Subcutaneous abdominal adipose tissue (tissue), 5 donors: ENCODE measurements at regions not wholly inside any gene's neighbourhood (a gene's known extent, or its start where the extent isn't known, plus 50 kb on each side); places are given as distances from the start of the nearest gene placed in this dataset.
"Not testable (repeated sequence)": the region's sequence is repeated elsewhere in the genome, so short reads cannot be mapped to it uniquely, and the experiment has no call there.

Experiments
- H3K27ac ChIP-seq: one replicate; pipeline ENCODE4 v1.7.0; 2013; ENCODE audit warnings: low read depth, mild to moderate bottlenecking, inconsistent platforms, low read length, moderate library complexity
- H3K27me3 ChIP-seq, 5 donors: one replicate each; pipeline ENCODE4 v1.7.0; 2013; ENCODE audit warnings: low read length in 5 of 5, inconsistent platforms in 1 of 5; ENCODE audit not compliant: control insufficient read depth in 5 of 5, insufficient read depth in 4 of 5
- H3K36me3 ChIP-seq, 5 donors: one replicate each; pipeline ENCODE4 v1.7.0; 2013; ENCODE audit warnings: low read length in 5 of 5; ENCODE audit not compliant: control insufficient read depth in 5 of 5, insufficient read depth in 5 of 5
- H3K4me1 ChIP-seq, 5 donors: one replicate each; pipeline ENCODE4 v1.7.0; 2013; ENCODE audit warnings: low read length in 5 of 5, mild to moderate bottlenecking in 3 of 5, moderate library complexity in 1 of 5; ENCODE audit not compliant: control insufficient read depth in 5 of 5, insufficient read depth in 5 of 5
- H3K4me3 ChIP-seq, 5 donors: one replicate each; pipeline ENCODE4 v1.7.0; 2013; ENCODE audit warnings: low read length in 5 of 5, low read depth in 1 of 5
- H3K9ac ChIP-seq, 5 donors: one replicate each; pipeline ENCODE4 v1.7.0; 2013; ENCODE audit warnings: low read length in 5 of 5, mild to moderate bottlenecking in 4 of 5, moderate library complexity in 3 of 5
- H3K9me3 ChIP-seq, 5 donors: one replicate each; pipeline ENCODE4 v1.7.0; 2013; ENCODE audit warnings: low read length in 5 of 5; ENCODE audit not compliant: control insufficient read depth in 5 of 5
- donor health status: healthy.
- donor health status: healthy.
- donor health status: healthy.
- donor health status: healthy.
- donor health status: healthy.

GRCh38 chr4:55028196-55028595, 97.2 kb downstream of the KDR start:
- Histone ChIP-seq H3K9me3 (no peaks in the 10 kb centered on the region), H3K36me3 (no peaks in the 10 kb centered on the region)

GRCh38 chr4:55027596-55027995, 97.8 kb downstream of the KDR start:
- Histone ChIP-seq H3K27ac (no peak overlapping the region), H3K36me3 (no peaks in the 10 kb centered on the region), H3K9ac (no peak overlapping the region), H3K9me3 (no peaks in the 10 kb centered on the region), H3K4me3 (no peak overlapping the region), H3K4me1 (peaks cover 0 to 5% (median 2%) of the 10 kb centered on the region in 5 donors), H3K27me3 (no peaks in the 10 kb centered on the region)

More at GRCh38 chr4:55028196-55028595, 97.2 kb downstream of the KDR start:
- H3K27ac ChIP-seq = no peak overlapping the region
- H3K4me3 ChIP-seq = no peak overlapping the region
- H3K9ac ChIP-seq = no peak overlapping the region
- H3K4me1 ChIP-seq = peaks cover 0 to 5% (median 2%) of the 10 kb centered on the region in 5 donors
- H3K27me3 ChIP-seq = no peaks in the 10 kb centered on the region

GRCh38 chr4:55025456-55025855, 99.9 kb downstream of the KDR start:
- not testable (repeated sequence) for H3K36me3 ChIP-seq, H3K27ac ChIP-seq, H3K27me3 ChIP-seq, H3K4me3 ChIP-seq, H3K9me3 ChIP-seq, H3K9ac ChIP-seq, H3K4me1 ChIP-seq

- no peaks in the 10 kb centered on the region for H3K27me3 ChIP-seq
- no peak overlapping the region for H3K9ac ChIP-seq
- no peaks in the 10 kb centered on the region for H3K4me1 ChIP-seq
- H3K27ac ChIP-seq = no peak overlapping the region
- H3K36me3 ChIP-seq = no peaks in the 10 kb centered on the region
- H3K9me3 ChIP-seq = no peaks in the 10 kb centered on the region
- no peak overlapping the region for H3K4me3 ChIP-seq
These were observed 102.4 kb downstream of the KDR start for GRCh38 chr4:55023030-55023429.

DNA sequence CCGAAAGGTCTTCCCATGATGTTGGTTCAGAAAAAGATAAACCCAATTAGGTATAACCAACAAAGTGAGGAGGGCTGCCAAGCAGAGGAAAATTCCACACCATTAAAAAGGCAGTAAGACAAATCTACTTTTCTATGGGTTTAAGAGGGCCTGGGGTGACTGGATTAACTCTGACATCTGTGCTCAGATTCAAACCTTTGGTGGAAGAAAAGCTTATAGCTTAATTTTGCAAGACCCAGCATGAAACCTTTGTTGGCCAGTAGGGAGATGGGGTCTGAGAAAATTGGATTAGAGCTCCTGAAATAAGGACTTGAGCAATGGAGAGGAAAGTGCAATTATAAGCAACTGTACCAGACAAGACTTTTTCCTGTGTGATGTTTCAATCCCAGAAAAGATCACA, 104.2 kb downstream of the KDR start:
- Histone ChIP-seq H3K27me3 (no peaks in the 10 kb centered on the region), H3K9ac (no peak overlapping the region), H3K36me3 (no peaks in the 10 kb centered on the region), H3K4me1 (no peaks in the 10 kb centered on the region), H3K4me3 (no peak overlapping the region), H3K9me3 (no peaks in the 10 kb centered on the region), H3K27ac (no peak overlapping the region)

GRCh38 chr4:55020131-55020530, 105.3 kb downstream of the KDR start:
- Histone ChIP-seq H3K9me3 (no peaks in the 10 kb centered on the region), H3K4me1 (no peaks in the 10 kb centered on the region), H3K36me3 (no peaks in the 10 kb centered on the region), H3K27me3 (no peaks in the 10 kb centered on the region), H3K4me3 (no peak overlapping the region), H3K9ac (no peak overlapping the region), H3K27ac (no peak overlapping the region)

DNA sequence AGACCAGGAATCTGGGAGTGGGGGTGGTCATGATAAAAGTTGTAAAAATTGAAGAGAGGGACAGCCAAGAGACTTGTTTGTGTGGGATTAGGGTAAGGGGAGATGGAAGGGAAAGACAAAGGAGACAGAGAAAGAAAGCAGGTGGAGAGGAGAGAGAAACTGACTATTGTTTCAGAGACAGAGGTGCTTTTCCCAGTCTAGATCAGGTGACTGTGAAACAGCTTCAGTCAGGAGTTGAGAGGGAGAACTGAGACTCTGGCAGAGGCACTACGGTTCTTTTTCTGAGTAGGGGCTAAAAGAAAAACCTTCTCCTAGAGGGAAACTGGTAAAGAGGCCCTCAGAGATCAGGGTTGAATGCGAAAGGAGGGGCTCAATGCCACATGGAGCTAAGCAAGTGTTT, 106.4 kb downstream of the KDR start:
- Histone ChIP-seq H3K9me3 (no peaks in the 10 kb centered on the region), H3K4me3 (no peak overlapping the region), H3K36me3 (no peaks in the 10 kb centered on the region), H3K27ac (no peak overlapping the region), H3K4me1 (no peaks in the 10 kb centered on the region), H3K9ac (no peak overlapping the region), H3K27me3 (no peaks in the 10 kb centered on the region)

GRCh38 chr4:55018521-55018920, 106.9 kb downstream of the KDR start:
- Histone ChIP-seq H3K9ac (no peak overlapping the region), H3K9me3 (no peaks in the 10 kb centered on the region), H3K4me3 (no peak overlapping the region), H3K27ac (no peak overlapping the region), H3K4me1 (no peaks in the 10 kb centered on the region), H3K36me3 (no peaks in the 10 kb centered on the region), H3K27me3 (no peaks in the 10 kb centered on the region)

- no peaks in the 10 kb centered on the region for H3K4me1 ChIP-seq
- no peaks in the 10 kb centered on the region for H3K36me3 ChIP-seq
- no peak overlapping the region for H3K9ac ChIP-seq
- no peaks in the 10 kb centered on the region for H3K27me3 ChIP-seq
- no peaks in the 10 kb centered on the region for H3K9me3 ChIP-seq
- no peak overlapping the region for H3K4me3 ChIP-seq
- H3K27ac ChIP-seq = no peak overlapping the region
These were observed 108.0 kb downstream of the KDR start for GRCh38 chr4:55017406-55017805.

GRCh38 chr4:55016131-55016530, 109.3 kb downstream of the KDR start:
- H3K27ac ChIP-seq = no peak overlapping the region

GRCh38 chr4:55014876-55015275, 110.5 kb downstream of the KDR start:
- no peaks in the 10 kb centered on the region for H3K9me3 ChIP-seq
- no peaks in the 10 kb centered on the region for H3K36me3 ChIP-seq
- H3K4me1 ChIP-seq = no peaks in the 10 kb centered on the region
- H3K27me3 ChIP-seq = no peaks in the 10 kb centered on the region
- no peak overlapping the region for H3K27ac ChIP-seq
- no peak overlapping the region for H3K9ac ChIP-seq
- no peak overlapping the region for H3K4me3 ChIP-seq

More at GRCh38 chr4:55016131-55016530, 109.3 kb downstream of the KDR start:
- Histone ChIP-seq H3K4me3 (no peak overlapping the region), H3K9ac (no peak overlapping the region), H3K36me3 (no peaks in the 10 kb centered on the region), H3K4me1 (no peaks in the 10 kb centered on the region), H3K9me3 (no peaks in the 10 kb centered on the region), H3K27me3 (no peaks in the 10 kb centered on the region)
